GM12878 (cell line): ENCODE measurements at regions not wholly inside any gene's neighbourhood (a gene's known extent, or its start where the extent isn't known, plus 50 kb on each side); places are given as distances from the start of the nearest gene placed in this dataset.

Experiments used
- ATAC-seq: fragments of 200-7000 bp; cut with Tn5 transposase; 3 replicates; pipeline ENCODE4 v1.9.1; 2020; ENCODE audit warnings: mild to moderate bottlenecking, moderate library complexity
- BruUV-seq: library from RNA; stranded (reverse); fragments of 400-500 nt; replicated peaks from 2 replicates; lab custom pipeline; 2021; lab: Mats Ljungman, UMichigan
- CTCF ChIA-PET: fragments of 300-600 bp; sonication (Branson Sonifier 250); formaldehyde crosslinking; extraction: SDS; loops from one replicate; lab custom pipeline; 2021; ENCODE audit warnings: inconsistent platforms; lab: Yijun Ruan, JAX
- POLR2A ChIA-PET: fragments of 350-600 bp; formaldehyde crosslinking; extraction: SDS; loops from one replicate; lab custom pipeline; 2021; ENCODE audit warnings: inconsistent platforms; lab: Charles Lee
- RAD21 ChIA-PET: fragments of 300-600 bp; sonication (Branson Sonifier 250); formaldehyde crosslinking; loops from one replicate; lab custom pipeline; 2023; ENCODE audit warnings: antibody characterized with exemption; ENCODE audit not compliant: unreplicated experiment; lab: Charles Lee
- SMC1A ChIA-PET: fragments of 300-600 bp; sonication (Branson Sonifier 250); formaldehyde crosslinking; loops from one replicate; lab custom pipeline; 2023; ENCODE audit not compliant: unreplicated experiment, uncharacterized antibody; lab: Charles Lee
- DNase-seq: peaks from one replicate; pipeline ENCODE4 v3.0.0-alpha.2; 2011; ENCODE audit warnings: low read depth, low spot score
- FAIRE-seq: peaks from 3 replicates; lab custom pipeline; 2011; peaks lifted over from hg19 to GRCh38; lab: Jason Lieb, UNC
- H2AFZ ChIP-seq: 2 replicates; pipeline ENCODE4 v1.6.0; 2011; ENCODE audit warnings: low read depth, low read length, control low read depth; ENCODE audit not compliant: control insufficient read depth
- H3K27ac ChIP-seq: 2 replicates; pipeline ENCODE4 v1.5.1; 2011; ENCODE audit warnings: control low read depth; ENCODE audit not compliant: control insufficient read depth, insufficient read depth
- H3K27me3 ChIP-seq, 2 experiments: replicated peaks in 1 of 2; 2 replicates each; pipeline versions ENCODE4 v1.6.0 to v1.6.1; 2011; ENCODE audit warnings: low read length in 1 of 2; ENCODE audit not compliant: control insufficient read depth in 2 of 2, insufficient read depth in 2 of 2
- H3K36me3 ChIP-seq, 2 experiments: 2 replicates each; pipeline ENCODE4 v1.5.1; 2011; ENCODE audit warnings: low read length in 1 of 2; ENCODE audit not compliant: control insufficient read depth in 2 of 2, insufficient read depth in 2 of 2
- H3K4me1 ChIP-seq: 2 replicates; pipeline ENCODE4 v1.6.1; 2011; ENCODE audit warnings: mild to moderate bottlenecking, low read length, moderate library complexity, mixed read lengths; ENCODE audit not compliant: control insufficient read depth, insufficient read depth
- H3K4me2 ChIP-seq: 2 replicates; pipeline ENCODE4 v1.6.0; 2011; ENCODE audit warnings: control low read depth; ENCODE audit not compliant: control insufficient read depth, insufficient read depth
- H3K4me3 ChIP-seq: fragments of 200-600 bp; sonication (generic); 2 replicates; pipeline ENCODE4 v1.5.1; 2016
- H3K79me2 ChIP-seq: 2 replicates; pipeline ENCODE4 v1.6.0; 2011; ENCODE audit warnings: low read length; ENCODE audit not compliant: control insufficient read depth, insufficient read depth
- H3K9ac ChIP-seq: 2 replicates; pipeline ENCODE4 v1.8.0; 2011; ENCODE audit warnings: low read length, control low read depth, mixed read lengths; ENCODE audit not compliant: control insufficient read depth, insufficient read depth
- H3K9me3 ChIP-seq: replicated peaks from 3 replicates; pipeline ENCODE4 v1.5.1; 2011; ENCODE audit warnings: mild to moderate bottlenecking, low read length; ENCODE audit not compliant: control insufficient read depth, insufficient read depth
- H4K20me1 ChIP-seq: 2 replicates; pipeline ENCODE4 v1.6.0; 2011; ENCODE audit not compliant: control insufficient read depth, insufficient read depth
- CREM ChIP-seq: IDR thresholded peaks from 2 replicates; pipeline ENCODE4 v1.6.1; 2014; ENCODE audit warnings: antibody characterized with exemption, low read depth
- KDM1A ChIP-seq: fragments of 200-600 bp; sonication (generic); IDR thresholded peaks from 2 replicates; pipeline ENCODE4 v1.6.1; 2016; ENCODE audit warnings: borderline replicate concordance
- POLR2AphosphoS2 ChIP-seq: IDR thresholded peaks from 2 replicates; pipeline ENCODE4 v1.6.1; 2011; ENCODE audit warnings: low read depth, mild to moderate bottlenecking, low read length, improper control_type of control experiment, moderate library complexity
- SIX5 ChIP-seq: IDR thresholded peaks from 2 replicates; pipeline ENCODE4 v1.6.1; 2011; ENCODE audit warnings: mild to moderate bottlenecking, low read depth, low read length, moderate library complexity; ENCODE audit not compliant: severe bottlenecking
- SKIL ChIP-seq: fragments of 450-650 bp; IDR thresholded peaks from 2 replicates; pipeline ENCODE4 v1.6.1; 2017; ENCODE audit warnings: mild to moderate bottlenecking, low read depth, inconsistent platforms; ENCODE audit not compliant: poor library complexity, severe bottlenecking
- SMAD5 ChIP-seq: IDR thresholded peaks from 2 replicates; pipeline ENCODE4 v1.6.1; 2016; ENCODE audit warnings: antibody characterized with exemption, low read depth
- ZBED1 ChIP-seq: IDR thresholded peaks from 2 replicates; pipeline ENCODE4 v1.6.1; 2016; ENCODE audit warnings: borderline replicate concordance
- ZNF274 ChIP-seq: IDR thresholded peaks from one replicate; pipeline ENCODE4 v1.8.0; 2011; ENCODE audit not compliant: insufficient read length, insufficient read depth
- WGBS: methylation state at CpG from one replicate; pipeline ENCODE4 v1.1.6; 2016; ENCODE audit warnings: low lambda C conversion rate; ENCODE audit not compliant: insufficient replicate concordance, insufficient coverage; ENCODE audit errors: missing lambda C conversion rate; 5-methylcytosine and 5-hydroxymethylcytosine counted together
- in situ Hi-C: fragments of 300-500 bp; cut with MboI; formaldehyde crosslinking; loops from 9 replicates; pipeline ENCODE4 v1.14.3; 2018; ENCODE audit warnings: mixed read lengths
- intact Hi-C: fragments of 100-400 bp; cut with micrococcal nuclease; formaldehyde crosslinking; loops from one replicate; pipeline ENCODE4 v1.14.2; 2022; ENCODE audit not compliant: unreplicated experiment

GRCh38 chr6:119510246-119510645, 160.7 kb upstream of the MAN1A1 start:
- in situ Hi-C loops = no loop called here
- H2AFZ ChIP-seq = no peak overlapping the region
- H3K27me3 ChIP-seq = no peaks in the 10 kb centered on the region
- H3K36me3 ChIP-seq = no peaks in the 10 kb centered on the region
- H3K4me2 ChIP-seq = no peak overlapping the region
- POLR2A ChIA-PET = no interaction called here
- DNase-seq (no peak), FAIRE-seq (no peak), ATAC-seq (no peak)
- SMC1A ChIA-PET = interaction anchor here (0.6 kb wide), 1 partner anchor 1372 kb away, joined by 3 read pairs; no protein-coding TSS in a partner anchor
- no peaks in the 10 kb centered on the region for H3K79me2 ChIP-seq
- 91% methylated on average over 2 of the region's 2 CpGs for WGBS
- no peak overlapping the region for H3K27ac ChIP-seq
- CTCF ChIA-PET = interaction anchor here (1.1 kb wide), 1 partner anchor 10 kb away, joined by 4 read pairs; no protein-coding TSS in a partner anchor
- BruUV-seq = no TSS peak
- H3K4me3 ChIP-seq = no peak overlapping the region
- RAD21 ChIA-PET = interaction anchor here (1.1 kb wide), 1 partner anchor 22 kb away, joined by 3 read pairs; no protein-coding TSS in a partner anchor
- no peaks in the 10 kb centered on the region for H3K4me1 ChIP-seq
- no peak overlapping the region for H3K9ac ChIP-seq
- intact Hi-C loops = no loop called here
- no peaks in the 10 kb centered on the region; the same call in 2 of the 3 replicates for H3K9me3 ChIP-seq
- no peaks in the 10 kb centered on the region for H4K20me1 ChIP-seq
- TF ChIP-seq SIX5 (no peak), CREM (no peak), SMAD5 (no peak), POLR2AphosphoS2 (no peak), SKIL (no peak), ZNF274 (no peak), ZBED1 (no peak), KDM1A (no peak)
